Endothelial cell of umbilical vein (primary cell): ENCODE measurements at regions not wholly inside any gene's neighbourhood (a gene's known extent, or its start where the extent isn't known, plus 50 kb on each side); places are given as distances from the start of the nearest gene placed in this dataset.

Experiments
- BruUV-seq: library from RNA; stranded (reverse); fragments of 400-500 nt; replicated peaks from 2 replicates; lab custom pipeline; 2021; lab: Mats Ljungman, UMichigan
- CTCF ChIA-PET: fragments of 300-600, 350-600 bp; sonication (Branson Sonifier 250); formaldehyde crosslinking; loops from one replicate; lab custom pipeline; 2021; ENCODE audit warnings: antibody characterized with exemption, inconsistent platforms; lab: Charles Lee
- POLR2A ChIA-PET: fragments of 300-600, 350-600 bp; sonication (Branson Sonifier 250); formaldehyde crosslinking; loops from one replicate; lab custom pipeline; 2021; ENCODE audit warnings: antibody characterized with exemption, inconsistent platforms; lab: Charles Lee
- DNase-seq: peaks from one replicate; pipeline ENCODE4 v3.0.0-alpha.2; 2011; ENCODE audit warnings: low read depth, low spot score
- FAIRE-seq: peaks from 2 replicates; lab custom pipeline; 2011; peaks lifted over from hg19 to GRCh38; lab: Jason Lieb, UNC
- H2AFZ ChIP-seq: 2 replicates; pipeline ENCODE4 v1.6.0; 2012; ENCODE audit warnings: low read depth, low read length, control low read depth, inconsistent platforms
- H3K27ac ChIP-seq: 2 replicates; pipeline ENCODE4 v1.5.1; 2011; ENCODE audit warnings: low read depth, mild to moderate bottlenecking, control low read depth, low read length, moderate library complexity; ENCODE audit not compliant: insufficient read depth
- H3K27me3 ChIP-seq, 2 experiments: 2 replicates each; pipeline versions ENCODE4 v1.6.0 to v1.6.1; 2011; ENCODE audit warnings: low read length in 2 of 2, mixed read lengths in 1 of 2; ENCODE audit not compliant: control insufficient read depth in 2 of 2, insufficient read depth in 2 of 2
- H3K36me3 ChIP-seq, 2 experiments: 2 replicates in 1 of 2; 3 replicates in 1 of 2; pipeline ENCODE4 v1.5.1; 2011; ENCODE audit warnings: low read length in 2 of 2, mild to moderate bottlenecking in 1 of 2, moderate library complexity in 1 of 2; ENCODE audit not compliant: control insufficient read depth in 2 of 2, insufficient read depth in 2 of 2; ENCODE audit errors: extremely low read depth in 1 of 2
- H3K4me1 ChIP-seq: 3 replicates; pipeline ENCODE4 v1.5.1; 2011; ENCODE audit warnings: mild to moderate bottlenecking, low read length; ENCODE audit not compliant: control insufficient read depth, insufficient read depth; ENCODE audit errors: extremely low read depth
- H3K4me2 ChIP-seq: 2 replicates; pipeline ENCODE4 v1.6.1; 2011; ENCODE audit warnings: low read length, control low read depth, mixed read lengths; ENCODE audit not compliant: insufficient read depth
- H3K4me3 ChIP-seq, 3 experiments: fragments of 200-600 bp in 1 of 3; sonication (generic), shearing (Covaris generic) in 1 of 3; replicated peaks in 1 of 3; 2 replicates each; pipeline ENCODE4 v1.5.1; 2011 to 2016; ENCODE audit warnings: control low read depth in 3 of 3, low read length in 3 of 3, mild to moderate bottlenecking in 2 of 3, inconsistent platforms in 1 of 3, low read depth in 1 of 3, moderate library complexity in 1 of 3; ENCODE audit not compliant: insufficient read depth in 1 of 3
- H3K79me2 ChIP-seq: 2 replicates; pipeline ENCODE4 v1.6.0; 2012; ENCODE audit warnings: low read length, inconsistent platforms; ENCODE audit not compliant: control insufficient read depth, insufficient read depth
- H3K9ac ChIP-seq: replicated peaks from 2 replicates; pipeline ENCODE3; 2011; ENCODE audit warnings: low read length, control low read depth; ENCODE audit not compliant: insufficient read depth; ENCODE audit errors: extremely low read depth
- H3K9me1 ChIP-seq: replicated peaks from 3 replicates; pipeline ENCODE4 v1.6.0; 2011; ENCODE audit warnings: mild to moderate bottlenecking, low read length; ENCODE audit not compliant: control insufficient read depth, insufficient read depth; ENCODE audit errors: extremely low read depth
- H3K9me3 ChIP-seq: replicated peaks from 2 replicates; pipeline ENCODE4 v1.5.1; 2012; ENCODE audit warnings: low read length, inconsistent platforms; ENCODE audit not compliant: control insufficient read depth, insufficient read depth
- H4K20me1 ChIP-seq: replicated peaks from 2 replicates; pipeline ENCODE3; 2011; ENCODE audit warnings: mild to moderate bottlenecking, low read length; ENCODE audit not compliant: control insufficient read depth, insufficient read depth; ENCODE audit errors: extremely low read depth
- EZH2 ChIP-seq: IDR thresholded peaks from 2 replicates; pipeline ENCODE4 v1.6.1; 2012; ENCODE audit warnings: borderline replicate concordance, low read depth, mild to moderate bottlenecking, moderate library complexity, low read length, inconsistent platforms; ENCODE audit not compliant: severe bottlenecking
- FOS ChIP-seq: IDR thresholded peaks from 2 replicates; pipeline ENCODE4 v1.6.1; 2011; ENCODE audit warnings: mild to moderate bottlenecking, low read length, moderate library complexity, borderline replicate concordance; ENCODE audit not compliant: insufficient read depth
- GATA2 ChIP-seq: IDR thresholded peaks from 2 replicates; pipeline ENCODE4 v1.7.0; 2011; ENCODE audit warnings: low read depth, mild to moderate bottlenecking, moderate library complexity, mixed read lengths, low read length; ENCODE audit not compliant: insufficient read length, insufficient read depth
- JUN ChIP-seq: IDR thresholded peaks from 2 replicates; pipeline ENCODE4 v1.6.1; 2011; ENCODE audit warnings: borderline replicate concordance, low read depth; ENCODE audit not compliant: insufficient read length, insufficient read depth
- MYC ChIP-seq: IDR thresholded peaks from one replicate; pipeline ENCODE4 v1.6.1; 2011; ENCODE audit warnings: mild to moderate bottlenecking, low read depth, low read length
- POLR2A ChIP-seq: IDR thresholded peaks from 2 replicates; pipeline ENCODE4 v1.6.1; 2012; ENCODE audit warnings: low read depth, mild to moderate bottlenecking, control low read depth, low read length
- POLR2AphosphoS5 ChIP-seq: IDR thresholded peaks from 2 replicates; pipeline ENCODE4 v1.6.1; 2012; ENCODE audit warnings: low read depth, mild to moderate bottlenecking, control low read depth, low read length, moderate library complexity; ENCODE audit not compliant: insufficient read depth
- dilution Hi-C: fragments of 300-500 bp; cut with MboI; formaldehyde crosslinking; loops from one replicate; pipeline ENCODE4 v1.15.0; 2019; ENCODE audit warnings: low sequenced_read_pairs; ENCODE audit not compliant: extremely low pct_ligation_motif_present
- intact Hi-C: fragments of 100-400 bp; cut with micrococcal nuclease; formaldehyde crosslinking; loops from one replicate; pipeline ENCODE4 v1.10.0; 2022
- TF ChIP-seq, protein P1 (sequence below): IDR thresholded peaks from 2 replicates; pipeline ENCODE4 v1.6.1; 2011; ENCODE audit not compliant: insufficient read depth, insufficient read length
- TF ChIP-seq, protein P2 (sequence below), 2 donors: IDR thresholded peaks; 1 replicate in 1 of 2; 2 replicates in 1 of 2; pipeline ENCODE4 v1.5.1; 2011; ENCODE audit warnings: low read length in 2 of 2, mild to moderate bottlenecking in 2 of 2, moderate library complexity in 2 of 2, control low read depth in 1 of 2, inconsistent platforms in 1 of 2, low read depth in 1 of 2; ENCODE audit not compliant: insufficient read depth in 1 of 2; ENCODE audit errors: extremely low read depth in 1 of 2

DNA sequence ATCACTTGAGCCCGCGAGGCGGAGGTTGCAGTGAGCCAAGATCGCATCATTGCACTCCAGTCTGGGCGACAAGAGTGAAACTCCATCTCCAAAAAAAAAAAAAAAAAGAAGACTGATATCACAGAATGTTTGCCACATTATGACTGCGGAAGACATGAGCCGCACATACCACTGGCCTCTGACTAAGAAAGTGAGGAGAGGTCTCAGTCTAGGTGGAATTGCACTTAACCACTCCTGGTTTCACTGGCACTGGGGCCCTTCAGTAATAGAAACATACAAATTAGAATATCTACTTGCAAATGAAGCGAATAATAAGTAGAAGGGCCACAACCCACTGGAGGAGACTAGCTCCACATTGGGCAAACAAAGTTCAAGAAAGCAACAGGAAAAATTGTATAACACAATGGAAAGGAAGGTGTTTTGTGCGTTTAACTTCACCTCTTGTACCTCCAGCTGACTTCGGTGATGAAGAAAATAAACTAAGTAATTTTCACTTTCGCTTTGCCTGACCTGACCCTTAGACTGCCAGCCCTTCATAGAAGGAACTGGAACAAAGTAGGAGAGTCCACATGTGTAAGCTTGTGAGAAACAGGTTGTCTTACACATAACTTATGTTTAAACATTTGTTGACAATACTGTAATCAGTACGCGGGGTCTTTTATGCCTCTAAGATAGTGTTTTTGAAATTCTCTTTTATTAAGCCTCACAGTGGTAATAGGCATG lies 147.5 kb upstream of the TSHZ2 start:
- H3K9me1 ChIP-seq, result no peaks in the 10 kb centered on the region
- H3K9me3 ChIP-seq, result no peaks in the 10 kb centered on the region
- H3K27me3 ChIP-seq, result no peaks in the 10 kb centered on the region
- FAIRE-seq, result no peak
- H3K27ac ChIP-seq, result no peak overlapping the region
- BruUV-seq, result no TSS peak
- H4K20me1 ChIP-seq, result no peaks in the 10 kb centered on the region
- no peak overlapping the region for H3K9ac ChIP-seq
- intact Hi-C loops, result loop anchor here (10.0 kb wide), 1 partner anchor 60 kb away; no protein-coding TSS in a partner anchor
- H3K36me3 ChIP-seq, result no peaks in the 10 kb centered on the region
- no peak for TF ChIP-seq GATA2
- no peak for TF ChIP-seq MYC
- TF ChIP-seq FOS, result no peak
- no peak for TF ChIP-seq POLR2AphosphoS5
- no peak for TF ChIP-seq EZH2
- TF ChIP-seq JUN, result no peak
- TF ChIP-seq, protein P1, sequence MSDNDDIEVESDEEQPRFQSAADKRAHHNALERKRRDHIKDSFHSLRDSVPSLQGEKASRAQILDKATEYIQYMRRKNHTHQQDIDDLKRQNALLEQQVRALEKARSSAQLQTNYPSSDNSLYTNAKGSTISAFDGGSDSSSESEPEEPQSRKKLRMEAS, result no peak
- no peak for TF ChIP-seq POLR2A
- TF ChIP-seq, protein P2, sequence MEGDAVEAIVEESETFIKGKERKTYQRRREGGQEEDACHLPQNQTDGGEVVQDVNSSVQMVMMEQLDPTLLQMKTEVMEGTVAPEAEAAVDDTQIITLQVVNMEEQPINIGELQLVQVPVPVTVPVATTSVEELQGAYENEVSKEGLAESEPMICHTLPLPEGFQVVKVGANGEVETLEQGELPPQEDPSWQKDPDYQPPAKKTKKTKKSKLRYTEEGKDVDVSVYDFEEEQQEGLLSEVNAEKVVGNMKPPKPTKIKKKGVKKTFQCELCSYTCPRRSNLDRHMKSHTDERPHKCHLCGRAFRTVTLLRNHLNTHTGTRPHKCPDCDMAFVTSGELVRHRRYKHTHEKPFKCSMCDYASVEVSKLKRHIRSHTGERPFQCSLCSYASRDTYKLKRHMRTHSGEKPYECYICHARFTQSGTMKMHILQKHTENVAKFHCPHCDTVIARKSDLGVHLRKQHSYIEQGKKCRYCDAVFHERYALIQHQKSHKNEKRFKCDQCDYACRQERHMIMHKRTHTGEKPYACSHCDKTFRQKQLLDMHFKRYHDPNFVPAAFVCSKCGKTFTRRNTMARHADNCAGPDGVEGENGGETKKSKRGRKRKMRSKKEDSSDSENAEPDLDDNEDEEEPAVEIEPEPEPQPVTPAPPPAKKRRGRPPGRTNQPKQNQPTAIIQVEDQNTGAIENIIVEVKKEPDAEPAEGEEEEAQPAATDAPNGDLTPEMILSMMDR (IDR thresholded peaks at IDR 0.05; ENCODE audit: extremely low read depth in 1 of 2, insufficient read depth in 1 of 2, low read depth in 1 of 2, low read length in 2 of 2), result no peak
- no peak overlapping the region for H2AFZ ChIP-seq
- H3K4me1 ChIP-seq, result no peaks in the 10 kb centered on the region
- dilution Hi-C loops, result no loop called here
- no peak for DNase-seq
- no peaks in the 10 kb centered on the region for H3K79me2 ChIP-seq
- no peak overlapping the region for H3K4me2 ChIP-seq
- no peak overlapping the region for H3K4me3 ChIP-seq
- ChIA-PET CTCF (no interaction called here), POLR2A (no interaction called here)
